ENCODE measurements at regions not wholly inside any gene's neighbourhood (a gene's known extent, or its start where the extent isn't known, plus 50 kb on each side); places are given as distances from the start of the nearest gene placed in this dataset.

DNA sequence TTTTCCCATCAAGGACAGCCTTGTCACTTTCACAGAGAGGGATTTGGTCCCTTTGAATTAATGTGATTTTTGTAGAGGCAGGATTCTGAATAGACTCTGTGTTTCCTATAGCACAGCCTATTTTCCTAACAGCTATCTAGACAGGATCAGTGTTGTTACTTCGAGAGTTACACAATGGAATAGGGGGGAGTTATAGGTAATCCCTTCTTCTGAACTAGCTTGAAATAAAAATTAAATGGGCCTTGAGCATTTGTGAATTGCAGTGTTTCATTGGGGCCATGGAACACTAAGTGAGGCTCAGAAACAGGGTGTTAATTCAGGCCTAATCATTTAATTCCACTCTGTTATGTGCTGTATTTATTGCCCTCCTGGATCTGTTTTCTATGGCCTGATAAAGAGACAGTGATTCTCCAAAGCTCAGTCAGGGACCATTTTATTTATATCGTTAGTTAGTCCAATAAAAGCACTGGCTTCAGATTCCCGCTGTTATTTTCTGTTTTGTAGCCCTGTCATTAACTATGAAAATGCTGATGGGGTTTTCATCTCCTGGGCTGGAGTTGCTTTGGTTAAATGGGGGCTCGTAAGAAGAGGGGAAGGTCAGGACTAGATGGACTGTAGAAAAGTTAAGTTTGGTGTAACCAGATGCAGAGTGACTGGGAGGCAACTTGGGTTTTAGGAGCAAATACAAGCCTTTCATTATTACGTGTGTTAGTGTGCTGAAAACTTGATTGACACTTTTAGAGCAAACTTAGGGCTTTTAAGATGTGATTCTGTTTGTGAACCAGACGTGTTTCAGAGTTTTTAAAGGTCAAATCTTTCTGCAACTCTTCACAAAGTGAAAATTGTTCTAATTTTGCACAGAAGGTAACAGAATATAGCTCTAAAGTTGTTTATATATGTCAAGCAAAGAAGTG is 461.0 kb upstream of the HNRNPA3 start:
- H3K9me3 ChIP-seq (replicated peaks) = no peaks in the 10 kb centered on the region
- peaks cover 6% of the 10 kb centered on the region; the same call in 1 of the 2 replicates for H3K27me3 ChIP-seq
- H3K27ac ChIP-seq = no peak overlapping the region
- no peak for DNase-seq
- H3K36me3 ChIP-seq = no peaks in the 10 kb centered on the region
- no peak overlapping the region for H3K4me3 ChIP-seq
- no peaks in the 10 kb centered on the region for H3K4me1 ChIP-seq

GRCh38 chr2:176752295-176752694 is 460.3 kb upstream of the HNRNPA3 start:
- no peak overlapping the region for H3K4me3 ChIP-seq
- DNase-seq = no peak
- no peaks in the 10 kb centered on the region for H3K9me3 ChIP-seq (replicated peaks)
- no peaks in the 10 kb centered on the region for H3K36me3 ChIP-seq
- no peak overlapping the region for H3K27ac ChIP-seq
- H3K27me3 ChIP-seq = peaks cover 8% of the 10 kb centered on the region; the same call in 1 of the 2 replicates
- no peaks in the 10 kb centered on the region for H3K4me1 ChIP-seq

DNA sequence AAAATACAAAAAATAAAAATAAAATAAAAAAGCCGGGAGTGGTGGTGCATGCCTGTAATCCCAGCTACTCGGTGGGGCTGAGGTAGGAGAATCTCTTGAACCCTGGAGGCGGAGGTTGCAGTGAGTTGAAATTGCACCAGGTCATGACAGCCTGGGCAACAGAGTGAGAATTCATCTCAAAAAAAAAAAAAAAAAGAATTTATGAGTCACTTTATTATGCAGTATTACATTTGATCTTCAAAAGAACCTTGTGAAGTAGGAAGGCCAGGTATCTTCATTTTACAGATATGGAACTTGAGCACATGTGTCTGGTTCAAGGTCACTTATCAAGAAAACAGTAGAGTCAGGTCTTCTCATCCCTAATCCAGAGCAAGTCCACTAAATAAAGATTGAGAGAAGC is 459.4 kb upstream of the HNRNPA3 start:
- no peak overlapping the region for H3K4me3 ChIP-seq
- no peak for DNase-seq
- H3K27me3 ChIP-seq = peaks cover 8% of the 10 kb centered on the region; the same call in 1 of the 2 replicates
- H3K9me3 ChIP-seq (replicated peaks) = no peaks in the 10 kb centered on the region
- no peaks in the 10 kb centered on the region for H3K36me3 ChIP-seq
- no peak overlapping the region for H3K27ac ChIP-seq
- H3K4me1 ChIP-seq = no peaks in the 10 kb centered on the region

GRCh38 chr2:176753752-176754474 is 458.7 kb upstream of the HNRNPA3 start:
- H3K4me1 ChIP-seq = no peaks in the 10 kb centered on the region
- no peak overlapping the region for H3K27ac ChIP-seq
- H3K27me3 ChIP-seq = peaks cover 14% of the 10 kb centered on the region; the same call in 1 of the 2 replicates
- H3K4me3 ChIP-seq = no peak overlapping the region
- no peak for DNase-seq
- H3K9me3 ChIP-seq (replicated peaks) = no peaks in the 10 kb centered on the region
- no peaks in the 10 kb centered on the region for H3K36me3 ChIP-seq

DNA sequence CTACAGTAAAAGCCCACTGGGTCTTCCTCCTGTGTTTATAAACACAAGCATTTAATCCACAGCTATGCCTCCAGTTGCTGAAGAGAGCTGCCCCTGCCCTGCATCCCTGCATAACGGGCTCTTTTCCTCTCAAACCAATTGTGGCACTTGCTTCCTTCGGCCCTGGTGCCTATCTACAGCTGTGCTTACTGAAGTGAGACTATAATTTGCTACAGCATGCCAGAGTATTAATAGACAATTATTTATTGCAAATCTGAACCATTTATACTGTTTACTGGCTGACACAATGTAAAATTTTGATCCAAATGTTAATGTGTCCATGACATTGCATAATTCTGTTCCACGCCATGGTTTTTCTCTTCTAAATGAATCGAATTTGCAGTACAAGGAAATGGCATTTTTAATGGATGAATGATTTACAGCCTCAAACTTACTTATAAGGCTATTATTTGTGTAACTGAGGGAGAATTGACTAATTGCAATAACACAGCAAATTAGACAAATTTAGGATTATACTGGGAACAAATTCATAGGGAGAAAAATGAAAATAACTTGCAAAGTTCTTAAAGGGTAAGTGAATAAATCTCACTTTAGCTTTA is 457.0 kb upstream of the HNRNPA3 start:
- H3K4me3 ChIP-seq = no peak overlapping the region
- H3K9me3 ChIP-seq (replicated peaks) = no peaks in the 10 kb centered on the region
- peaks cover 16% of the 10 kb centered on the region; the same call in 1 of the 2 replicates for H3K27me3 ChIP-seq
- H3K4me1 ChIP-seq = no peaks in the 10 kb centered on the region
- DNase-seq = no peak
- no peak overlapping the region for H3K27ac ChIP-seq
- no peaks in the 10 kb centered on the region for H3K36me3 ChIP-seq

- no peaks in the 10 kb centered on the region for H3K4me1 ChIP-seq
Measured at GRCh38 chr2:176758426-176758825, 454.2 kb upstream of the HNRNPA3 start.

GRCh38 chr2:176760439-176760838 is 452.2 kb upstream of the HNRNPA3 start:
- H3K9me3 ChIP-seq (replicated peaks) = no peaks in the 10 kb centered on the region
- H3K36me3 ChIP-seq = no peaks in the 10 kb centered on the region
- peaks cover 16% of the 10 kb centered on the region; the same call in 1 of the 2 replicates for H3K27me3 ChIP-seq
- H3K27ac ChIP-seq = no peak overlapping the region
- no peak for DNase-seq
- no peaks in the 10 kb centered on the region for H3K4me1 ChIP-seq
- H3K4me3 ChIP-seq = no peak overlapping the region

More at GRCh38 chr2:176758426-176758825, 454.2 kb upstream of the HNRNPA3 start:
- Histone ChIP-seq H3K4me3 (no peak overlapping the region), H3K9me3 (replicated peaks) (no peaks in the 10 kb centered on the region), H3K27me3 (peaks cover 16% of the 10 kb centered on the region; the same call in 1 of the 2 replicates), H3K27ac (no peak overlapping the region), H3K36me3 (no peaks in the 10 kb centered on the region)
- DNase-seq = no peak

GRCh38 chr2:176763130-176763529 is 449.5 kb upstream of the HNRNPA3 start:
- peaks cover 8% of the 10 kb centered on the region; the same call in 1 of the 2 replicates for H3K27me3 ChIP-seq
- H3K36me3 ChIP-seq = no peaks in the 10 kb centered on the region
- no peak overlapping the region for H3K27ac ChIP-seq
- H3K4me3 ChIP-seq = no peak overlapping the region
- no peaks in the 10 kb centered on the region for H3K9me3 ChIP-seq (replicated peaks)
- DNase-seq = no peak
- no peaks in the 10 kb centered on the region for H3K4me1 ChIP-seq

DNA sequence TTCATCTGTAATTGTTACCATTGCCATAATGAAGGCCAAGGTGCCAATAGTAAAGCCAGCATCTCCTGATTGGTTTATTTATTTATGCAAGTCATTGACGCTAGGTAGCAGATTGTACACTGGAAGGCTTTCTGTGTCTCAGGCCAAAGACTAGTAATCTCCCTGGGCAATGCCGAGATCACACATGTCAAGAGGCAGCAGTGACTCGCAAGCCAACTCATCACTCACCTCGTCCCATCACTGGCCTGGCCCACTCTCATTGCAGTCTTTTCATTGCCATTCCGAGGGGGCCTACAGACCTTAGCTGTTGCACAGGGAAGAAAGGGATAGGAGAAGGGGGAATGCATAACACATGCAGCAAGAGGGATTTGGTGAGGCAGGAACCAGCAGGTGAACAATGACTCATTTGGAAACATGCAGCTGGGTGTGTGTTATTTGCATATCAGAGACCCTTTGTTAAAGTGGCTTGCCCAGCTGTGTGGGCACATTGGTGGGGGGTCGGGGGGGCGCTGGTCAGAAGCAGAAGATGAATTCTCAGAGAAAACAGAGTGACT is 448.7 kb upstream of the HNRNPA3 start:
- peaks cover 2% of the 10 kb centered on the region; the same call in 1 of the 2 replicates for H3K27me3 ChIP-seq

GRCh38 chr2:176764921-176765320 is 447.7 kb upstream of the HNRNPA3 start:
- Histone ChIP-seq H3K27ac (no peak overlapping the region), H3K4me3 (no peak overlapping the region), H3K4me1 (no peaks in the 10 kb centered on the region), H3K36me3 (no peaks in the 10 kb centered on the region), H3K27me3 (no peaks in the 10 kb centered on the region), H3K9me3 (replicated peaks) (no peaks in the 10 kb centered on the region)
- DNase-seq = no peak

More for the DNA sequence above, 448.7 kb upstream of the HNRNPA3 start:
- no peak overlapping the region for H3K27ac ChIP-seq
- H3K4me3 ChIP-seq = no peak overlapping the region
- H3K4me1 ChIP-seq = no peaks in the 10 kb centered on the region
- no peaks in the 10 kb centered on the region for H3K9me3 ChIP-seq (replicated peaks)
- DNase-seq = no peak
- no peaks in the 10 kb centered on the region for H3K36me3 ChIP-seq

- Histone ChIP-seq H3K9me3 (replicated peaks) (no peaks in the 10 kb centered on the region), H3K36me3 (no peaks in the 10 kb centered on the region), H3K4me1 (no peaks in the 10 kb centered on the region), H3K27ac (no peak overlapping the region), H3K27me3 (no peaks in the 10 kb centered on the region), H3K4me3 (no peak overlapping the region)
- no peak for DNase-seq
Measured at GRCh38 chr2:176766005-176766404, 446.6 kb upstream of the HNRNPA3 start.

- DNase-seq = peak; percentile 17 to 25
- H3K9me3 ChIP-seq (replicated peaks) = no peaks in the 10 kb centered on the region
- H3K4me3 ChIP-seq = no peak overlapping the region
- no peaks in the 10 kb centered on the region for H3K27me3 ChIP-seq
- no peaks in the 10 kb centered on the region for H3K4me1 ChIP-seq
- no peaks in the 10 kb centered on the region for H3K36me3 ChIP-seq
- H3K27ac ChIP-seq = no peak overlapping the region
Measured at GRCh38 chr2:176768185-176768584, 444.4 kb upstream of the HNRNPA3 start.

DNA sequence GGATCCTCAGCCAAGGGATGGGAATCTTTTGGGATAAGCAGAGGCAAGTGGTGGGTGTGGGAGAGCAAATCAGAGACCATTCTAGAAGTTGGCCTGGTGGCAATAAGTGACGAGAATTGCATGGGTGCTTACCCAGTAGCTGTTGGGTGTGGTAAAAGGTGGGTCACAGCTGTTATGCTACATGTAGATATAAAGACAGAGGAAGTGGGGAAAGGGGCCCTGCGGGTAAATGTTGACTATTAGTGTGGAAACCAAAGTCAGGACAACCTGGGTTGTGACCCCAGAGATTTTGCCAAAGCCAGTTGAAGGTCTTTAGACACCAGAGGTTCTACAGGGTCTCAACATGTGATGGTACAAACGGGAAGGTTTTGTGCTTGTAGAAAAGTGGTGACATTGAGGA is 443.6 kb upstream of the HNRNPA3 start:
- DNase-seq = no peak
- Histone ChIP-seq H3K36me3 (no peaks in the 10 kb centered on the region), H3K9me3 (replicated peaks) (no peaks in the 10 kb centered on the region), H3K4me1 (no peaks in the 10 kb centered on the region), H3K27me3 (no peaks in the 10 kb centered on the region), H3K4me3 (no peak overlapping the region), H3K27ac (no peak overlapping the region)

GRCh38 chr2:176769499-176770370 is 442.9 kb upstream of the HNRNPA3 start:
- no peaks in the 10 kb centered on the region for H3K9me3 ChIP-seq (replicated peaks)
- H3K27ac ChIP-seq = no peak overlapping the region

More at GRCh38 chr2:176769499-176770370, 442.9 kb upstream of the HNRNPA3 start:
- Histone ChIP-seq H3K4me3 (no peak overlapping the region), H3K27me3 (no peaks in the 10 kb centered on the region), H3K36me3 (no peaks in the 10 kb centered on the region), H3K4me1 (no peaks in the 10 kb centered on the region)
- DNase-seq = no peak

All from SJCRH30 (cell line).